ENCODE measurements at regions not wholly inside any gene's neighbourhood (a gene's known extent, or its start where the extent isn't known, plus 50 kb on each side); places are given as distances from the start of the nearest gene placed in this dataset.

GRCh38 chr22:27128461-27129085, 471.2 kb downstream of the MIAT start:
- TF ChIP-seq CTCF (optimal IDR thresholded peaks at IDR 0.05 in 1 of 3, IDR thresholded peaks at IDR 0.05 in 1 of 3, conservative IDR thresholded peaks at IDR 0.05 in 1 of 3; ENCODE audit: extremely low read depth in 1 of 3, insufficient read depth in 2 of 3, low read length in 3 of 3) (no peak), EZH2 (IDR thresholded peaks at IDR 0.05; ENCODE audit: low read length) (no peak)

Data from keratinocyte (primary cell).